ENCODE measurements at regions not wholly inside any gene's neighbourhood (a gene's known extent, or its start where the extent isn't known, plus 50 kb on each side); places are given as distances from the start of the nearest gene placed in this dataset.
"Not testable (repeated sequence)": the region's sequence is repeated elsewhere in the genome, so short reads cannot be mapped to it uniquely, and the experiment has no call there.

DNA sequence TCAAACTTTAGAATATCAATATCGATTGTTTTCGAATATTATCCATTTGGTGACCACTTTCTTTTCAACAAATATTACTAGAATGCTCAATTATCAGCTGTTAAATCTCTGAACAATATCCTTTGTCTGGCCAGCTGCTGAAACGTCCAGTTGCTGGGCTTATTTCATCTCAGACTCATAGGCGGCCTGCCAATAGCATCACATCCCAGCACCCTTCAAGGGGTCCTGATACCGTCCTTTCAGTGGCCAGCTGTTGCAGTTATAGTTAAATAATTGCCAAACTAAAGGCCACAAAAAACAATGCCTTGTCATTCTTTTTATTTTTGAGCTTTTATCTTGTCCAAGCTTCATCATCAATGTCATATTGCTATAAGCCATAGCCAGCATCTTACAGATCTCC, 1006.8 kb upstream of the MANEA start:
- H3K18ac ChIP-seq (ENCODE audit: low read length): no peak overlapping the region
- no peak overlapping the region for H2BK120ac ChIP-seq (ENCODE audit: insufficient read depth, low read length, poor library complexity)
- H3K4me1 ChIP-seq (ENCODE audit: control insufficient read depth in 1 of 2, insufficient read depth in 2 of 2, low read length in 2 of 2): no peaks in the 10 kb centered on the region
- no peak overlapping the region for H3K23ac ChIP-seq (ENCODE audit: low read length)
- no peak overlapping the region for H4K91ac ChIP-seq (ENCODE audit: low read depth, low read length)
- no peaks in the 10 kb centered on the region for H3K79me1 ChIP-seq (ENCODE audit: low read length)
- no peaks in the 10 kb centered on the region for H3K27me3 ChIP-seq (ENCODE audit: insufficient read depth, low read length)
- H3K4me3 ChIP-seq (ENCODE audit: low read depth, low read length): no peak overlapping the region
- no peak overlapping the region for H3K14ac ChIP-seq (ENCODE audit: low read length)
- H3K4me2 ChIP-seq (ENCODE audit: low read length): no peak overlapping the region
- H3K36me3 ChIP-seq (ENCODE audit: control insufficient read depth in 1 of 2, insufficient read depth in 2 of 2, low read length in 2 of 2): no peaks in the 10 kb centered on the region
- H2AK5ac ChIP-seq (ENCODE audit: low read length): no peak overlapping the region
- WGBS (ENCODE audit: extremely low coverage, insufficient coverage, insufficient read length): no CpG with 5 or more reads among the region's 5 CpGs
- no peaks in the 10 kb centered on the region for H3K79me2 ChIP-seq (ENCODE audit: control insufficient read depth, insufficient read depth, low read length, poor library complexity)
- no peak overlapping the region for H2BK5ac ChIP-seq (ENCODE audit: low read depth, low read length, poor library complexity)
- H2AFZ ChIP-seq (ENCODE audit: insufficient read depth, low read length, poor library complexity): no peak overlapping the region
- no peak overlapping the region for H3K4ac ChIP-seq (ENCODE audit: low read depth, low read length)
- H4K12ac ChIP-seq (ENCODE audit: low read depth, low read length): no peak overlapping the region
- no peak overlapping the region for H3K9ac ChIP-seq (ENCODE audit: low read length)
- H3K9me3 ChIP-seq (ENCODE audit: insufficient read depth, low read depth, low read length): no peaks in the 10 kb centered on the region
- no peak overlapping the region for H3K27ac ChIP-seq (ENCODE audit: low read depth, low read length)
- H2BK12ac ChIP-seq (ENCODE audit: low read length): no peak overlapping the region
- H4K8ac ChIP-seq (ENCODE audit: low read depth, low read length): no peak overlapping the region
- no peak for DNase-seq

DNA sequence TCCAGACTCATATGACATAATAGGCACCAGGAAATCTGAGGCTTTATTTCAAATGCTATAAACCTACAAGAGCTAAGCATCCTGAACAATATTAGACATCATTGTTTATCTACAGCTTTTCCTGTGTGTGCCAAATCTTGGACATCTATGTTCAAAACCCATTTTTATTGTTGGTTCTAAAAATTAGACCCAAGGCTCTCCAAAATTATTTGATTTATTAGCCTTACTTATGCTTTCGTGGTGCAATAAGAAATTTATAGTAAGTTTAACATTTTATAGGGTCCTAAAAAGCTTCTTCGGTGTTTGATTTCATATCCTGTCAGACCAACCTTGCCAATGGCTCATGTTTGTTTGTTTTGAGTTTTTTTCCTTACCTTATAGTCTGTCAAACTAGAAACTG, 1014.5 kb upstream of the MANEA start:
- H3K4me2 ChIP-seq (ENCODE audit: low read length): no peak overlapping the region
- H3K27me3 ChIP-seq (ENCODE audit: insufficient read depth, low read length): no peaks in the 10 kb centered on the region
- WGBS (ENCODE audit: extremely low coverage, insufficient coverage, insufficient read length): no CpG with 5 or more reads among the region's 2 CpGs
- no peak overlapping the region for H2AK5ac ChIP-seq (ENCODE audit: low read length)
- H4K91ac ChIP-seq (ENCODE audit: low read depth, low read length): no peak overlapping the region
- no peak for DNase-seq
- H2BK5ac ChIP-seq (ENCODE audit: low read depth, low read length, poor library complexity): no peak overlapping the region
- no peak overlapping the region for H3K18ac ChIP-seq (ENCODE audit: low read length)
- no peak overlapping the region for H3K27ac ChIP-seq (ENCODE audit: low read depth, low read length)
- no peak overlapping the region for H4K8ac ChIP-seq (ENCODE audit: low read depth, low read length)
- H3K4me1 ChIP-seq (ENCODE audit: control insufficient read depth in 1 of 2, insufficient read depth in 2 of 2, low read length in 2 of 2): no peaks in the 10 kb centered on the region
- H3K4me3 ChIP-seq (ENCODE audit: low read depth, low read length): no peak overlapping the region
- H3K4ac ChIP-seq (ENCODE audit: low read depth, low read length): no peak overlapping the region
- no peak overlapping the region for H2AFZ ChIP-seq (ENCODE audit: insufficient read depth, low read length, poor library complexity)
- no peak overlapping the region for H2BK12ac ChIP-seq (ENCODE audit: low read length)
- no peaks in the 10 kb centered on the region for H3K79me2 ChIP-seq (ENCODE audit: control insufficient read depth, insufficient read depth, low read length, poor library complexity)
- H3K14ac ChIP-seq (ENCODE audit: low read length): no peak overlapping the region
- H3K9ac ChIP-seq (ENCODE audit: low read length): no peak overlapping the region
- no peak overlapping the region for H3K23ac ChIP-seq (ENCODE audit: low read length)
- no peaks in the 10 kb centered on the region for H3K79me1 ChIP-seq (ENCODE audit: low read length)
- no peaks in the 10 kb centered on the region for H3K9me3 ChIP-seq (ENCODE audit: insufficient read depth, low read depth, low read length)
- no peak overlapping the region for H2BK120ac ChIP-seq (ENCODE audit: insufficient read depth, low read length, poor library complexity)
- no peaks in the 10 kb centered on the region for H3K36me3 ChIP-seq (ENCODE audit: control insufficient read depth in 1 of 2, insufficient read depth in 2 of 2, low read length in 2 of 2)
- no peak overlapping the region for H4K12ac ChIP-seq (ENCODE audit: low read depth, low read length)

GRCh38 chr6:94559829-94560537, 1017.4 kb upstream of the MANEA start:
- Histone ChIP-seq H3K4ac (ENCODE audit: low read depth, low read length) (no peak overlapping the region), H3K36me3 (ENCODE audit: control insufficient read depth in 1 of 2, insufficient read depth in 2 of 2, low read length in 2 of 2) (no peaks in the 10 kb centered on the region), H3K4me3 (ENCODE audit: low read depth, low read length) (no peak overlapping the region), H2BK5ac (ENCODE audit: low read depth, low read length, poor library complexity) (no peak overlapping the region), H2AFZ (ENCODE audit: insufficient read depth, low read length, poor library complexity) (no peak overlapping the region), H3K18ac (ENCODE audit: low read length) (no peak overlapping the region), H3K4me1 (ENCODE audit: control insufficient read depth in 1 of 2, insufficient read depth in 2 of 2, low read length in 2 of 2) (no peaks in the 10 kb centered on the region), H2BK12ac (ENCODE audit: low read length) (no peak overlapping the region), H3K27me3 (ENCODE audit: insufficient read depth, low read length) (no peaks in the 10 kb centered on the region), H4K8ac (ENCODE audit: low read depth, low read length) (no peak overlapping the region), H3K4me2 (ENCODE audit: low read length) (no peak overlapping the region), H3K9me3 (ENCODE audit: insufficient read depth, low read depth, low read length) (no peaks in the 10 kb centered on the region), H2AK5ac (ENCODE audit: low read length) (no peak overlapping the region), H3K23ac (ENCODE audit: low read length) (no peak overlapping the region), H3K79me1 (ENCODE audit: low read length) (no peaks in the 10 kb centered on the region), H2BK120ac (ENCODE audit: insufficient read depth, low read length, poor library complexity) (no peak overlapping the region), H4K12ac (ENCODE audit: low read depth, low read length) (no peak overlapping the region), H3K27ac (ENCODE audit: low read depth, low read length) (no peak overlapping the region), H3K14ac (ENCODE audit: low read length) (no peak overlapping the region), H3K79me2 (ENCODE audit: control insufficient read depth, insufficient read depth, low read length, poor library complexity) (no peaks in the 10 kb centered on the region), H3K9ac (ENCODE audit: low read length) (no peak overlapping the region), H4K91ac (ENCODE audit: low read depth, low read length) (no peak overlapping the region)
- no peak for DNase-seq
- WGBS (ENCODE audit: extremely low coverage, insufficient coverage, insufficient read length): no CpG with 5 or more reads among the region's 1 CpG

- not testable (repeated sequence) for H3K79me2 ChIP-seq (ENCODE audit: control insufficient read depth, insufficient read depth, low read length, poor library complexity); H3K4me1 ChIP-seq (ENCODE audit: control insufficient read depth in 1 of 2, insufficient read depth in 2 of 2, low read length in 2 of 2); H3K4me3 ChIP-seq (ENCODE audit: low read depth, low read length); H2BK120ac ChIP-seq (ENCODE audit: insufficient read depth, low read length, poor library complexity); H2AFZ ChIP-seq (ENCODE audit: insufficient read depth, low read length, poor library complexity); H3K9ac ChIP-seq (ENCODE audit: low read length); H3K14ac ChIP-seq (ENCODE audit: low read length); H3K36me3 ChIP-seq (ENCODE audit: control insufficient read depth in 1 of 2, insufficient read depth in 2 of 2, low read length in 2 of 2); H3K23ac ChIP-seq (ENCODE audit: low read length); H4K12ac ChIP-seq (ENCODE audit: low read depth, low read length); H3K27me3 ChIP-seq (ENCODE audit: insufficient read depth, low read length); H2AK5ac ChIP-seq (ENCODE audit: low read length); H2BK12ac ChIP-seq (ENCODE audit: low read length); H3K18ac ChIP-seq (ENCODE audit: low read length); H3K4me2 ChIP-seq (ENCODE audit: low read length); H4K91ac ChIP-seq (ENCODE audit: low read depth, low read length); DNase-seq; H3K4ac ChIP-seq (ENCODE audit: low read depth, low read length); H3K27ac ChIP-seq (ENCODE audit: low read depth, low read length); H2BK5ac ChIP-seq (ENCODE audit: low read depth, low read length, poor library complexity); H4K8ac ChIP-seq (ENCODE audit: low read depth, low read length); H3K9me3 ChIP-seq (ENCODE audit: insufficient read depth, low read depth, low read length); H3K79me1 ChIP-seq (ENCODE audit: low read length)
- WGBS (ENCODE audit: extremely low coverage, insufficient coverage, insufficient read length): no CpG with 5 or more reads among the region's 11 CpGs
Measured at GRCh38 chr6:94557207-94557606, 1020.1 kb upstream of the MANEA start.

Measured in trophoblast cell (in vitro differentiated cells and primary cell).